Gastrocnemius medialis (tissue), 4 donors: ENCODE measurements at regions not wholly inside any gene's neighbourhood (a gene's known extent, or its start where the extent isn't known, plus 50 kb on each side); places are given as distances from the start of the nearest gene placed in this dataset.

Experiments
- ATAC-seq, 2 donors: fragments of 150-250 bp; one replicate each; pipeline ENCODE4 v1.9.1; 2016
- DNase-seq, 2 donors: peaks; one replicate each; pipeline ENCODE4 v3.0.0-alpha.2; 2019
- H3K27ac ChIP-seq, 4 donors: fragments of 200-600 bp; sonication (generic); 1 replicate in 1 of 4; 2 replicates in 3 of 4; pipeline ENCODE4 v1.5.1; 2016 to 2018; ENCODE audit warnings: mild to moderate bottlenecking in 2 of 4, moderate library complexity in 1 of 4
- H3K27me3 ChIP-seq, 3 donors: fragments of 200-600 bp; sonication (generic) in 2 of 3; 1 replicate in 1 of 3; 2 replicates in 2 of 3; pipeline versions ENCODE4 v1.5.1 to v1.6.0; 2016 to 2019; ENCODE audit warnings: mild to moderate bottlenecking in 1 of 3, moderate library complexity in 1 of 3
- H3K36me3 ChIP-seq, 2 donors: fragments of 200-600 bp; sonication (generic) in 1 of 2; one replicate each; pipeline ENCODE4 v1.5.1; 2017 to 2018
- H3K4me1 ChIP-seq, 2 donors: fragments of 200-600 bp; sonication (generic) in 1 of 2; one replicate each; pipeline ENCODE4 v1.5.1; 2016 to 2017; ENCODE audit warnings: mild to moderate bottlenecking in 2 of 2
- H3K4me3 ChIP-seq, 4 donors: fragments of 200-600 bp; sonication (generic) in 3 of 4; 1 replicate in 1 of 4; 2 replicates in 3 of 4; pipeline ENCODE4 v1.5.1; 2016 to 2019; ENCODE audit warnings: mild to moderate bottlenecking in 2 of 4
- H3K9me3 ChIP-seq, 3 donors: fragments of 200-600 bp; sonication (generic) in 2 of 3; 1 replicate in 1 of 3; 2 replicates in 2 of 3; pipeline ENCODE4 v1.5.1; 2016 to 2019
- CTCF ChIP-seq, 5 experiments: fragments of 450-650 bp in 3 of 5; fragments of 200-600 bp in 2 of 5; sonication (generic) in 2 of 5; IDR thresholded peaks in 4 of 5; conservative IDR thresholded peaks in 1 of 5; 1 replicate in 4 of 5; 2 replicates in 1 of 5; pipeline ENCODE4 v1.5.1; 2016 to 2019; ENCODE audit warnings: antibody characterized with exemption in 5 of 5, mild to moderate bottlenecking in 3 of 5, moderate library complexity in 3 of 5
- POLR2A ChIP-seq, 2 donors: fragments of 450-650 bp; IDR thresholded peaks; one replicate each; pipeline ENCODE4 v1.6.1; 2017; ENCODE audit warnings: antibody characterized with exemption in 2 of 2, mild to moderate bottlenecking in 2 of 2, moderate library complexity in 2 of 2
- in situ Hi-C, 4 donors: fragments of 200-750 bp; cut with MboI; loops; one replicate each; pipeline versions ENCODE4 v1.15.0 to v1.8.0; 2017; ENCODE audit warnings: low sequenced_read_pairs in 4 of 4
- intact Hi-C: fragments of 100-400 bp; cut with DNase I; formaldehyde crosslinking; loops from one replicate; pipeline ENCODE4 v1.15.1; 2023; ENCODE audit warnings: low total_unique reads

DNA sequence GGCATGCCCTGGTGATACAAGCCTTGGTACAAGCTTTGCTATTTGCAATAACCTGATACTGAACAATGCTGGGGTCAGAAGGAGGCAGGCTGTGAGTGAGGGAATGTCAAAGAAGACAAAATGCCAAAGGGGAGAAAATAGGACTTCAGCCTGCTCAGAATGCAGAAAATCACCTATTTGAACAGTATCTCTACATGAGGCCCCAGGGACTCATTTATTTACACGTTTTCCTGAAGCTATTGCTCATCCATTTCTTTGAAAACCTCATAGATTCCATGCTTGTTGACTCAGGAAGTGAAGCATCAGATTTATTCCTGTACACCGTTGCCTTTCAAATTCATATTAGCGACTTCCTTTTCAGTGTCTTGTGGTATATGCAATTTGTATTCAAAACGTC is 69.4 kb upstream of the CBLN2 start:
- ATAC-seq: no peak
- Histone ChIP-seq H3K27ac (no peak overlapping the region), H3K4me3 (no peak overlapping the region), H3K36me3 (no peaks in the 10 kb centered on the region), H3K4me1 (no peaks in the 10 kb centered on the region), H3K27me3 (no peaks in the 10 kb centered on the region), H3K9me3 (no peaks in the 10 kb centered on the region)
- TF ChIP-seq CTCF (IDR thresholded peaks at IDR 0.05 in 4 of 5, conservative IDR thresholded peaks at IDR 0.05 in 1 of 5) (no peak), POLR2A (IDR thresholded peaks at IDR 0.05) (no peak)
- in situ Hi-C loops: no loop called here
- intact Hi-C loops: no loop called here
- no peak for DNase-seq

DNA sequence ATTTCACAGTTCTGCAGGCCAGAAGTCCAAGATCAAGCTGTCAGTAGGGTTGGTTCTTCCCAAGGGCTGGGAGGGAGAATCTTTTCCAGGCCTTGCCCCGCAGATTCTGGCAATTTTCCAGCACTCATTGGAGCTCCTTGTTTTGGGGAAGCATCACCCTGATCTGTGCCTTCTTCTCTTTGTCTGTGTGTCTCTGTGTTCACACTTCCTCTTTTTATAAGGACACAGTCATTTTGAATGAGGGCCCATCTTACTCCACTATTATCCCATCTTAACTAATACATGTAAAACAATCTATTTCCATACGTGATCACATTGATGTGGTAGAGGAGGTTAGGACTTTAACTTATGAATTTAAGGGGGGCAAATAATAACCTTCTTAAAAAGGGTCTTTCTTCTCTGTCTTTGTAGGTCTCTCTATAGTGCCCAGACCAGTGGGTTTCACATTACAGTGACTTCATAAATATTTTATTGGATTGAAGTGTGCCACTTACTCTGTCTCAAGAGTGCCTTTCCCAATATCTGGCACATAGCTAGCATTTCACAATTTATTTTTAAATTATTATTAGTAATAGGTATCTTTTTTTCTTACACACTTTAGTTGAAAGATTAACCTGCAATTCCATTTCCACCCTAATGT is 68.9 kb upstream of the CBLN2 start:
- intact Hi-C loops (no loop called here), in situ Hi-C loops (no loop called here)
- Histone ChIP-seq H3K4me3 (no peak overlapping the region), H3K27me3 (no peaks in the 10 kb centered on the region), H3K27ac (no peak overlapping the region), H3K9me3 (no peaks in the 10 kb centered on the region), H3K36me3 (no peaks in the 10 kb centered on the region), H3K4me1 (no peaks in the 10 kb centered on the region)
- DNase-seq: no peak
- no peak for TF ChIP-seq CTCF (IDR thresholded peaks at IDR 0.05 in 4 of 5, conservative IDR thresholded peaks at IDR 0.05 in 1 of 5)
- no peak for TF ChIP-seq POLR2A (IDR thresholded peaks at IDR 0.05)
- no peak for ATAC-seq

- H3K27ac ChIP-seq: no peak overlapping the region
- no peaks in the 10 kb centered on the region for H3K9me3 ChIP-seq
- no peak for DNase-seq
- no peaks in the 10 kb centered on the region for H3K27me3 ChIP-seq
- no peak for ATAC-seq
- in situ Hi-C loops (no loop called here), intact Hi-C loops (no loop called here)
- H3K4me1 ChIP-seq: no peaks in the 10 kb centered on the region
- TF ChIP-seq CTCF (IDR thresholded peaks at IDR 0.05 in 4 of 5, conservative IDR thresholded peaks at IDR 0.05 in 1 of 5) (no peak), POLR2A (IDR thresholded peaks at IDR 0.05) (no peak)
- H3K36me3 ChIP-seq: no peaks in the 10 kb centered on the region
- H3K4me3 ChIP-seq: no peak overlapping the region
Observed at GRCh38 chr18:72605376-72605775, 61.2 kb upstream of the CBLN2 start.

DNA sequence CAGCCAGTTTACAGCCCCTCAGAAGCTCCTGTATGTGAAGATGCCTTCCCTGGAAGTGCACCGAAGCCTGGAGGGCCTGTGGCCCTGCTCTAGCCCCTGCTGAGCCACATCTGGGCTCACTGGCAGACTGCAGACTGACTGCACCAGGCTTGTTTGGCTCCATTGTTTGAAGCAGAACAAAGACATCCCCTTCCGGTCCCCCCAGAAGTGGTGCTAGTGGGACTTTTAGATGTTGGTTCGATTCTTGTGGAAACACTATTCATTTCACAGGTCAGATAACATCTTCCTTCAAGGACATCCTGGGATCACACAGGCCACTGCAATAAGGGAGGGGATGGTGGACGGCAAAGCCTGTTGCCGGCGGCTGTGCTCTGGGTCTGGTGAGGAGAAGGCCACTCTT is 57.8 kb upstream of the CBLN2 start:
- H3K4me1 ChIP-seq: no peaks in the 10 kb centered on the region
- H3K4me3 ChIP-seq: no peak overlapping the region
- ATAC-seq: no peak
- TF ChIP-seq CTCF (IDR thresholded peaks at IDR 0.05 in 4 of 5, conservative IDR thresholded peaks at IDR 0.05 in 1 of 5) (no peak), POLR2A (IDR thresholded peaks at IDR 0.05) (no peak)
- in situ Hi-C loops: no loop called here
- H3K9me3 ChIP-seq: no peaks in the 10 kb centered on the region
- no peaks in the 10 kb centered on the region for H3K27me3 ChIP-seq
- H3K36me3 ChIP-seq: no peaks in the 10 kb centered on the region
- intact Hi-C loops: no loop called here
- no peak overlapping the region for H3K27ac ChIP-seq
- DNase-seq: no peak

GRCh38 chr18:72601481-72601880 is 57.3 kb upstream of the CBLN2 start:
- no peak overlapping the region for H3K4me3 ChIP-seq
- no peaks in the 10 kb centered on the region for H3K9me3 ChIP-seq
- in situ Hi-C loops (no loop called here), intact Hi-C loops (no loop called here)
- no peaks in the 10 kb centered on the region for H3K36me3 ChIP-seq
- DNase-seq (no peak), ATAC-seq (no peak)
- H3K4me1 ChIP-seq: no peaks in the 10 kb centered on the region
- no peak overlapping the region for H3K27ac ChIP-seq
- H3K27me3 ChIP-seq: no peaks in the 10 kb centered on the region
- TF ChIP-seq CTCF (IDR thresholded peaks at IDR 0.05 in 4 of 5, conservative IDR thresholded peaks at IDR 0.05 in 1 of 5): no peak
- no peak for TF ChIP-seq POLR2A (IDR thresholded peaks at IDR 0.05)
